ENCODE measurements at regions not wholly inside any gene's neighbourhood (a gene's known extent, or its start where the extent isn't known, plus 50 kb on each side); places are given as distances from the start of the nearest gene placed in this dataset.

- TF ChIP-seq CTCF (IDR thresholded peaks at IDR 0.05; ENCODE audit: control extremely low read depth in 1 of 3, insufficient read depth in 1 of 3, low read depth in 1 of 3, low read length in 3 of 3) (no peak), CHD7 (IDR thresholded peaks at IDR 0.05; ENCODE audit: insufficient replicate concordance, low read length) (no peak), SAP30 (IDR thresholded peaks at IDR 0.05; ENCODE audit: insufficient read depth, insufficient replicate concordance, low read length) (no peak), ATF2 (IDR thresholded peaks at IDR 0.05; ENCODE audit: low read length) (no peak), SIX5 (IDR thresholded peaks at IDR 0.05; ENCODE audit: low read depth, low read length) (no peak), CEBPB (IDR thresholded peaks at IDR 0.05; ENCODE audit: low read depth, low read length) (no peak)
These were observed 151.4 kb upstream of the TSHZ2 start (continued) for GRCh38 chr20:52820641-52821292.

Data from H1 (cell line).